Upper lobe of left lung (tissue), 6 donors: ENCODE measurements at regions not wholly inside any gene's neighbourhood (a gene's known extent, or its start where the extent isn't known, plus 50 kb on each side); places are given as distances from the start of the nearest gene placed in this dataset.

Experiments
- ATAC-seq, 2 donors: fragments of 200-7000 bp; cut with Tn5 transposase; one replicate each; pipeline ENCODE4 v1.9.1; 2022; ENCODE audit warnings: mild to moderate bottlenecking in 2 of 2, moderate library complexity in 2 of 2; ENCODE audit not compliant: low FRiP score in 2 of 2
- DNase-seq, 2 donors: peaks; one replicate each; pipeline ENCODE4 v3.0.0-alpha.2; 2019 to 2020
- H3K27ac ChIP-seq, 4 donors: fragments of 200-600 bp; sonication (generic); one replicate each; pipeline ENCODE4 v1.5.1; 2016 to 2019
- H3K27me3 ChIP-seq, 4 donors: fragments of 200-600 bp; sonication (generic); one replicate each; pipeline ENCODE4 v1.5.1; 2017 to 2019
- H3K36me3 ChIP-seq, 4 donors: fragments of 200-600 bp; sonication (generic); one replicate each; pipeline ENCODE4 v1.5.1; 2016 to 2019
- H3K4me1 ChIP-seq, 4 donors: fragments of 200-600 bp; sonication (generic); one replicate each; pipeline ENCODE4 v1.5.1; 2018 to 2019
- H3K4me3 ChIP-seq, 4 donors: fragments of 200-600 bp; sonication (generic); one replicate each; pipeline ENCODE4 v1.5.1; 2017 to 2019; ENCODE audit warnings: mild to moderate bottlenecking in 2 of 4, moderate library complexity in 1 of 4
- H3K9me3 ChIP-seq, 4 donors: fragments of 200-600 bp; sonication (generic); one replicate each; pipeline ENCODE4 v1.5.1; 2018 to 2019
- CTCF ChIP-seq, 6 experiments: fragments of 450-650 bp in 4 of 6; fragments of 200-600 bp in 2 of 6; sonication (generic) in 2 of 6; IDR thresholded peaks; one replicate each; pipeline ENCODE4 v1.5.1; 2016 to 2019; ENCODE audit warnings: antibody characterized with exemption in 6 of 6
- EP300 ChIP-seq, 4 donors: sonication (generic); formaldehyde crosslinking; IDR thresholded peaks; one replicate each; pipeline ENCODE4 v1.5.1; 2017; ENCODE audit warnings: antibody characterized with exemption in 4 of 4, control low read depth in 2 of 4
- POLR2A ChIP-seq, 4 donors: fragments of 450-650 bp; IDR thresholded peaks; one replicate each; pipeline ENCODE4 v1.5.1; 2016 to 2017; ENCODE audit warnings: antibody characterized with exemption in 4 of 4, mild to moderate bottlenecking in 2 of 4
- POLR2AphosphoS5 ChIP-seq, 2 donors: sonication (generic); formaldehyde crosslinking; IDR thresholded peaks; one replicate each; pipeline ENCODE4 v1.5.1; 2017; ENCODE audit warnings: antibody characterized with exemption in 2 of 2
- WGBS, 2 donors: methylation state at CpG; one replicate each; pipeline ENCODE4 v1.1.5; 2017 to 2018; 5-methylcytosine and 5-hydroxymethylcytosine counted together
- donor health status: DM: no; HTN: no; CAD: no; lungs with moderate emphysema.
- donor health status: DM: no; HTN: yes; CAD: no; lungs with severe emphysema.

- no peaks in the 10 kb centered on the region for H3K4me1 ChIP-seq
These were observed 148.8 kb downstream of the DDX3Y start for GRCh38 chrY:13053501-13053900.

DNA sequence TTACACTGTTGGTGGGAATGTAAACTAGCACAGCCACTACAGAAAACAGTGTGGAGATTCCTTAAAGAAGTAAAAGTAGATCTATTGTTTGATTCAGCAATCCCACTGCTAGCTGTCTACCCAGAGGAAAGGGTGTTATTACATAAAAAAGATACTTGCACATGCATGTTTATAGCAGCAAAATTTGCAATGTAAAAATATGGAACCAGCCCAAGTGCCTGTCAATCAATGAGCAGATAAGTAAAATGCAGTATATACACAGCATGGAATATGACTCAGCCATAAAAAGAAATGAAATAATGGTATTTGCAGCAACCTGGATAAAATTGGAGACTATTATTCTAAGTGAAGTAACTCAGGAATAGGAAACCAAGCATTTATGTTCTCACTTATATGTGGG lies 161.7 kb downstream of the DDX3Y start:
- TF ChIP-seq EP300 (IDR thresholded peaks at IDR 0.05): no peak
- no peak for TF ChIP-seq POLR2A (IDR thresholded peaks at IDR 0.05)
- no peak for TF ChIP-seq POLR2AphosphoS5 (IDR thresholded peaks at IDR 0.05)
- TF ChIP-seq CTCF (IDR thresholded peaks at IDR 0.05): no peak
- no peak for DNase-seq
- no peak overlapping the region for H3K27ac ChIP-seq
- ATAC-seq: no peak
- no peaks in the 10 kb centered on the region for H3K9me3 ChIP-seq
- no peaks in the 10 kb centered on the region for H3K36me3 ChIP-seq
- no peaks in the 10 kb centered on the region for H3K27me3 ChIP-seq
- H3K4me1 ChIP-seq: no peaks in the 10 kb centered on the region
- H3K4me3 ChIP-seq: no peak overlapping the region

More at GRCh38 chrY:13053501-13053900, 148.8 kb downstream of the DDX3Y start:
- H3K36me3 ChIP-seq: no peaks in the 10 kb centered on the region
- no peak overlapping the region for H3K4me3 ChIP-seq
- no peaks in the 10 kb centered on the region for H3K27me3 ChIP-seq
- no peak for DNase-seq
- H3K9me3 ChIP-seq: no peaks in the 10 kb centered on the region
- TF ChIP-seq POLR2AphosphoS5 (IDR thresholded peaks at IDR 0.05) (no peak), EP300 (IDR thresholded peaks at IDR 0.05) (no peak), CTCF (IDR thresholded peaks at IDR 0.05) (no peak), POLR2A (IDR thresholded peaks at IDR 0.05) (no peak)
- no peak for ATAC-seq
- no peak overlapping the region for H3K27ac ChIP-seq

DNA sequence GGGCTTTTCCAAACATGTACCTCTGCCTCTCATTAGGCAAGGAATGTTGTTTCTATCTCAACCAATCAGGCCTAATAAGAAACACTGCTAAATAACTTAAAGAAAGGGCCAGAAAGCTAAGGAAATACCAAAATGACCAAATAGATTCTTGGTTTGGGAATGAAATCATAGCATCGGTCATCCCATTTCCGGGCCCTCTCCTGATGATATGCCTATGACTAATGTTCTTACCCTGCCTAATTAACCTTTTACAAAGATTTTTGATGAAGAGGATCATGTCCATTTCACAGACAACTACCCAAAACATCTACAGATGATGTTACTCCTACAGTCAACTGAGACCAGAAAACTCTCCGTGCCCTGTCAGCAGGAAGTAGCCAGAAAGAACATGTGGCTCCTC lies 164.0 kb downstream of the DDX3Y start:
- Histone ChIP-seq H3K4me1 (no peaks in the 10 kb centered on the region), H3K36me3 (no peaks in the 10 kb centered on the region), H3K9me3 (no peaks in the 10 kb centered on the region), H3K27me3 (no peaks in the 10 kb centered on the region), H3K27ac (no peak overlapping the region), H3K4me3 (no peak overlapping the region)
- WGBS, 2 donors: 87% methylated on average over 3 of the region's 3 CpGs; no CpG with 5 or more reads in 1 of the 2 donors
- no peak for DNase-seq
- no peak for ATAC-seq
- TF ChIP-seq POLR2AphosphoS5 (IDR thresholded peaks at IDR 0.05) (no peak), CTCF (IDR thresholded peaks at IDR 0.05) (no peak), EP300 (IDR thresholded peaks at IDR 0.05) (no peak), POLR2A (IDR thresholded peaks at IDR 0.05) (no peak)

DNA sequence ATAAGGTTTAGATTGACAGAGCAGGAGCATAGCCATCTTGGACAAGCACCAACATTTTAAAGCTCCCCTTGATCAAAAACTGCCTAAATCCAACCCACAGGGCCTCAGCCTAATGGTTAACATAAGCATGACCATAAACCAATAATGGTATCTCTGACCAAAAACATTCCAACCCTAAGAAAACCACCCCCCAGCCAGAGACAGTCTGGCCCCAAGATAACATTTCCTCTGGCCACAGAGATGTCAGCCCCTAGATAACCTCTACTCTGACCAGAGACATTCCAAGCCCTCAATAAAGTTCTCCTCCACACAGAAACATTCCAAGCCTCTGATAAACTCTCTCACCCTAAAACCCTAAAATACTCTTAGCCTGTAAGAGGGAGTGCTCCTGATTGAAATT lies 164.4 kb downstream of the DDX3Y start:
- H3K27ac ChIP-seq: no peak overlapping the region
- no peak for TF ChIP-seq CTCF (IDR thresholded peaks at IDR 0.05)
- no peak for TF ChIP-seq POLR2AphosphoS5 (IDR thresholded peaks at IDR 0.05)
- H3K4me1 ChIP-seq: no peaks in the 10 kb centered on the region
- no peak overlapping the region for H3K4me3 ChIP-seq
- no peak for ATAC-seq
- no peaks in the 10 kb centered on the region for H3K36me3 ChIP-seq
- H3K9me3 ChIP-seq: no peaks in the 10 kb centered on the region
- no peak for DNase-seq
- H3K27me3 ChIP-seq: no peaks in the 10 kb centered on the region

- ATAC-seq (no peak), DNase-seq (no peak)
These were observed 178.1 kb downstream of the DDX3Y start for GRCh38 chrY:13082748-13083147.

More at GRCh38 chrY:13082748-13083147, 178.1 kb downstream of the DDX3Y start:
- Histone ChIP-seq H3K27me3 (no peaks in the 10 kb centered on the region), H3K4me1 (no peaks in the 10 kb centered on the region), H3K9me3 (no peaks in the 10 kb centered on the region), H3K36me3 (no peaks in the 10 kb centered on the region), H3K4me3 (no peak overlapping the region), H3K27ac (no peak overlapping the region)
- TF ChIP-seq POLR2A (IDR thresholded peaks at IDR 0.05): no peak
- TF ChIP-seq CTCF (IDR thresholded peaks at IDR 0.05): no peak
- no peak for TF ChIP-seq EP300 (IDR thresholded peaks at IDR 0.05)
- no peak for TF ChIP-seq POLR2AphosphoS5 (IDR thresholded peaks at IDR 0.05)
